ENCODE measurements at regions not wholly inside any gene's neighbourhood (a gene's known extent, or its start where the extent isn't known, plus 50 kb on each side); places are given as distances from the start of the nearest gene placed in this dataset.
A peak's percentile ranks its signal among the peaks of the same experiment; 100 is the strongest.

- no peaks in the 10 kb centered on the region for H3K36me3 ChIP-seq (ENCODE audit: insufficient read depth, low read length)
- no peak overlapping the region for H3K4me3 ChIP-seq (ENCODE audit: low read depth in 1 of 2, low read length in 2 of 2)
- peaks cover 8% of the 10 kb centered on the region for H3K4me1 ChIP-seq (ENCODE audit: insufficient read depth, low read length)
- no peak overlapping the region for H3K27ac ChIP-seq (ENCODE audit: low read depth, low read length)
- H3K27me3 ChIP-seq (ENCODE audit: control insufficient read depth in 1 of 2, insufficient read depth in 2 of 2, low read length in 2 of 2) = no peaks in the 10 kb centered on the region
- H3K9me3 ChIP-seq (ENCODE audit: low read length) = no peaks in the 10 kb centered on the region
- no peak overlapping the region for H3K9ac ChIP-seq (ENCODE audit: low read length)
These were observed 557.7 kb upstream of the SLIT2 start for GRCh38 chr4:19693936-19694570.

- H3K27ac ChIP-seq (ENCODE audit: low read depth, low read length) = no peak overlapping the region
- no peaks in the 10 kb centered on the region for H3K27me3 ChIP-seq (ENCODE audit: control insufficient read depth in 1 of 2, insufficient read depth in 2 of 2, low read length in 2 of 2)
- H3K9me3 ChIP-seq (ENCODE audit: low read length) = no peaks in the 10 kb centered on the region
- H3K4me1 ChIP-seq (ENCODE audit: insufficient read depth, low read length) = peaks cover 13% of the 10 kb centered on the region
- no peaks in the 10 kb centered on the region for H3K36me3 ChIP-seq (ENCODE audit: insufficient read depth, low read length)
- no peak overlapping the region for H3K4me3 ChIP-seq (ENCODE audit: low read depth in 1 of 2, low read length in 2 of 2)
- H3K9ac ChIP-seq (ENCODE audit: low read length) = no peak overlapping the region
These were observed 562.2 kb upstream of the SLIT2 start for GRCh38 chr4:19689511-19689910.

GRCh38 chr4:19686456-19686855 is 565.2 kb upstream of the SLIT2 start:
- Histone ChIP-seq H3K27ac (ENCODE audit: low read depth, low read length) (no peak overlapping the region), H3K27me3 (ENCODE audit: control insufficient read depth in 1 of 2, insufficient read depth in 2 of 2, low read length in 2 of 2) (no peaks in the 10 kb centered on the region), H3K9me3 (ENCODE audit: low read length) (no peaks in the 10 kb centered on the region), H3K4me3 (ENCODE audit: low read depth in 1 of 2, low read length in 2 of 2) (no peak overlapping the region), H3K9ac (ENCODE audit: low read length) (no peak overlapping the region), H3K4me1 (ENCODE audit: insufficient read depth, low read length) (peaks cover 18% of the 10 kb centered on the region), H3K36me3 (ENCODE audit: insufficient read depth, low read length) (no peaks in the 10 kb centered on the region)

GRCh38 chr4:19684084-19684483 is 567.6 kb upstream of the SLIT2 start:
- H3K9ac ChIP-seq (ENCODE audit: low read length) = no peak overlapping the region
- no peaks in the 10 kb centered on the region for H3K36me3 ChIP-seq (ENCODE audit: insufficient read depth, low read length)
- no peaks in the 10 kb centered on the region for H3K9me3 ChIP-seq (ENCODE audit: low read length)
- H3K27me3 ChIP-seq (ENCODE audit: control insufficient read depth in 1 of 2, insufficient read depth in 2 of 2, low read length in 2 of 2) = no peaks in the 10 kb centered on the region
- H3K4me1 ChIP-seq (ENCODE audit: insufficient read depth, low read length) = peaks cover 18% of the 10 kb centered on the region
- peak overlapping the region; percentile 52 for H3K27ac ChIP-seq (ENCODE audit: low read depth, low read length)
- peak overlapping the region in 1 of 2 donors; percentile 9 for H3K4me3 ChIP-seq (ENCODE audit: low read depth in 1 of 2, low read length in 2 of 2)

- Histone ChIP-seq H3K27me3 (ENCODE audit: control insufficient read depth in 1 of 2, insufficient read depth in 2 of 2, low read length in 2 of 2) (no peaks in the 10 kb centered on the region), H3K4me1 (ENCODE audit: insufficient read depth, low read length) (peaks cover 18% of the 10 kb centered on the region), H3K9ac (ENCODE audit: low read length) (no peak overlapping the region), H3K36me3 (ENCODE audit: insufficient read depth, low read length) (no peaks in the 10 kb centered on the region), H3K27ac (ENCODE audit: low read depth, low read length) (no peak overlapping the region), H3K9me3 (ENCODE audit: low read length) (no peaks in the 10 kb centered on the region), H3K4me3 (ENCODE audit: low read depth in 1 of 2, low read length in 2 of 2) (peak overlapping the region; percentile 9 to 29)
These were observed 568.3 kb upstream of the SLIT2 start for GRCh38 chr4:19683426-19683825.

- Histone ChIP-seq H3K27ac (ENCODE audit: low read depth, low read length) (no peak overlapping the region), H3K9ac (ENCODE audit: low read length) (no peak overlapping the region), H3K9me3 (ENCODE audit: low read length) (no peaks in the 10 kb centered on the region), H3K4me1 (ENCODE audit: insufficient read depth, low read length) (peaks cover 11% of the 10 kb centered on the region), H3K36me3 (ENCODE audit: insufficient read depth, low read length) (no peaks in the 10 kb centered on the region), H3K4me3 (ENCODE audit: low read depth in 1 of 2, low read length in 2 of 2) (no peak overlapping the region), H3K27me3 (ENCODE audit: control insufficient read depth in 1 of 2, insufficient read depth in 2 of 2, low read length in 2 of 2) (no peaks in the 10 kb centered on the region)
These were observed 574.5 kb upstream of the SLIT2 start for GRCh38 chr4:19677211-19677610.

- H3K27ac ChIP-seq (ENCODE audit: low read depth, low read length) = no peak overlapping the region
- no peak overlapping the region for H3K9ac ChIP-seq (ENCODE audit: low read length)
- H3K4me3 ChIP-seq (ENCODE audit: low read depth in 1 of 2, low read length in 2 of 2) = no peak overlapping the region
- peaks cover 11% of the 10 kb centered on the region for H3K4me1 ChIP-seq (ENCODE audit: insufficient read depth, low read length)
- H3K9me3 ChIP-seq (ENCODE audit: low read length) = no peaks in the 10 kb centered on the region
- no peaks in the 10 kb centered on the region for H3K36me3 ChIP-seq (ENCODE audit: insufficient read depth, low read length)
- H3K27me3 ChIP-seq (ENCODE audit: control insufficient read depth in 1 of 2, insufficient read depth in 2 of 2, low read length in 2 of 2) = no peaks in the 10 kb centered on the region
These were observed 576.4 kb upstream of the SLIT2 start for GRCh38 chr4:19675172-19675811.

- Histone ChIP-seq H3K9me3 (ENCODE audit: low read length) (no peaks in the 10 kb centered on the region), H3K36me3 (ENCODE audit: insufficient read depth, low read length) (no peaks in the 10 kb centered on the region)
These were observed 592.6 kb upstream of the SLIT2 start for GRCh38 chr4:19659101-19659500.

GRCh38 chr4:19657856-19658255 is 593.8 kb upstream of the SLIT2 start:
- Histone ChIP-seq H3K27me3 (ENCODE audit: control insufficient read depth in 1 of 2, insufficient read depth in 2 of 2, low read length in 2 of 2) (no peaks in the 10 kb centered on the region), H3K9ac (ENCODE audit: low read length) (no peak overlapping the region), H3K27ac (ENCODE audit: low read depth, low read length) (no peak overlapping the region), H3K4me1 (ENCODE audit: insufficient read depth, low read length) (no peaks in the 10 kb centered on the region), H3K9me3 (ENCODE audit: low read length) (no peaks in the 10 kb centered on the region), H3K4me3 (ENCODE audit: low read depth in 1 of 2, low read length in 2 of 2) (no peak overlapping the region), H3K36me3 (ENCODE audit: insufficient read depth, low read length) (no peaks in the 10 kb centered on the region)

More at GRCh38 chr4:19659101-19659500, 592.6 kb upstream of the SLIT2 start:
- H3K4me3 ChIP-seq (ENCODE audit: low read depth in 1 of 2, low read length in 2 of 2) = no peak overlapping the region
- no peaks in the 10 kb centered on the region for H3K4me1 ChIP-seq (ENCODE audit: insufficient read depth, low read length)
- no peak overlapping the region for H3K9ac ChIP-seq (ENCODE audit: low read length)
- H3K27ac ChIP-seq (ENCODE audit: low read depth, low read length) = no peak overlapping the region
- H3K27me3 ChIP-seq (ENCODE audit: control insufficient read depth in 1 of 2, insufficient read depth in 2 of 2, low read length in 2 of 2) = no peaks in the 10 kb centered on the region

GRCh38 chr4:19655666-19656065 is 596.0 kb upstream of the SLIT2 start:
- Histone ChIP-seq H3K4me1 (ENCODE audit: insufficient read depth, low read length) (no peaks in the 10 kb centered on the region), H3K9ac (ENCODE audit: low read length) (no peak overlapping the region), H3K4me3 (ENCODE audit: low read depth in 1 of 2, low read length in 2 of 2) (no peak overlapping the region), H3K27me3 (ENCODE audit: control insufficient read depth in 1 of 2, insufficient read depth in 2 of 2, low read length in 2 of 2) (no peaks in the 10 kb centered on the region), H3K9me3 (ENCODE audit: low read length) (no peaks in the 10 kb centered on the region), H3K27ac (ENCODE audit: low read depth, low read length) (no peak overlapping the region), H3K36me3 (ENCODE audit: insufficient read depth, low read length) (no peaks in the 10 kb centered on the region)

- no peak overlapping the region for H3K27ac ChIP-seq (ENCODE audit: low read depth, low read length)
- no peaks in the 10 kb centered on the region for H3K9me3 ChIP-seq (ENCODE audit: low read length)
- no peaks in the 10 kb centered on the region for H3K27me3 ChIP-seq (ENCODE audit: control insufficient read depth in 1 of 2, insufficient read depth in 2 of 2, low read length in 2 of 2)
- no peaks in the 10 kb centered on the region for H3K36me3 ChIP-seq (ENCODE audit: insufficient read depth, low read length)
- no peak overlapping the region for H3K4me3 ChIP-seq (ENCODE audit: low read depth in 1 of 2, low read length in 2 of 2)
- H3K4me1 ChIP-seq (ENCODE audit: insufficient read depth, low read length) = no peaks in the 10 kb centered on the region
- H3K9ac ChIP-seq (ENCODE audit: low read length) = no peak overlapping the region
These were observed 600.5 kb upstream of the SLIT2 start for GRCh38 chr4:19650903-19651864.
